ENCODE measurements at regions not wholly inside any gene's neighbourhood (a gene's known extent, or its start where the extent isn't known, plus 50 kb on each side); places are given as distances from the start of the nearest gene placed in this dataset.

GRCh38 chr11:128085276-128085675 is 502.1 kb downstream of the ETS1 start:
- TF ChIP-seq CTCF (IDR thresholded peaks at IDR 0.05), result no peak
- TF ChIP-seq POLR2A (IDR thresholded peaks at IDR 0.05), result no peak

Data from uterus (tissue), 2 donors.